Progenitor cell of endocrine pancreas (in vitro differentiated cells): ENCODE measurements at regions not wholly inside any gene's neighbourhood (a gene's known extent, or its start where the extent isn't known, plus 50 kb on each side); places are given as distances from the start of the nearest gene placed in this dataset.

Experiments used
- DNase-seq: peaks from one replicate; pipeline ENCODE4 v3.0.0; 2021; ENCODE audit warnings: low spot score; ENCODE audit not compliant: unreplicated experiment
- H3K27ac Mint-ChIP-seq: 2 replicates; pipeline ENCODE4 v1.8.0; 2021; ENCODE audit warnings: mild to moderate bottlenecking, moderate library complexity, mixed read lengths
- H3K27me3 Mint-ChIP-seq: 2 replicates; pipeline ENCODE4 v1.8.0; 2021; ENCODE audit warnings: mixed read lengths
- H3K36me3 Mint-ChIP-seq: 2 replicates; pipeline ENCODE4 v1.8.0; 2022; ENCODE audit warnings: mixed read lengths; ENCODE audit not compliant: insufficient read depth
- H3K4me1 Mint-ChIP-seq: 2 replicates; pipeline ENCODE4 v1.8.0; 2021; ENCODE audit warnings: low read depth, mixed read lengths
- H3K4me3 Mint-ChIP-seq: 2 replicates; pipeline ENCODE4 v1.8.0; 2021; ENCODE audit warnings: low read depth, mild to moderate bottlenecking, moderate library complexity, mixed read lengths
- H3K9me3 Mint-ChIP-seq: 2 replicates; pipeline ENCODE4 v1.8.0; 2021; ENCODE audit warnings: low read depth, mixed read lengths
- TF ChIP-seq, protein P1 (sequence below): fragments of 200-600 bp; sonication (generic); IDR thresholded peaks from one replicate; pipeline ENCODE4 v1.5.0; 2021; ENCODE audit warnings: antibody characterized with exemption, mild to moderate bottlenecking; ENCODE audit not compliant: unreplicated experiment

DNA sequence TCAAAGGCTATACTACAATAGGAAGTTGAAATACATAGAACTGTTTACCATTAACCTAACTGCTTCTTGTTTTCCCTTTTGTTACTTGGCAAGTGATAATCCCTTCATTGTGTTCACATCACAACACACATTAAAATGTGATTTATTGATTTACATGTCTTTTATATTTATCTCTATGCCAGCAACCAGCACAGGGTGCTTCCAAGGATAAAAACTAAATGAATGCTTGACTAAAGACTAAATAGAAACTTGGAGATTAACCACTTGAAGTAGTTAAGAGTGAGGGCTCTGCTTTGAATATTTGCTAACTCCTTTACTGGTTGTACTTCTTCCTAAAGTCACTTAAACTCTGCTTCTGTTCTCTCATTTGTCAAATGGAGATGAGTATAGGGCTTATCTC lies 1730.6 kb downstream of the EFNA5 start:
- no peak for DNase-seq
- TF ChIP-seq, protein P1, sequence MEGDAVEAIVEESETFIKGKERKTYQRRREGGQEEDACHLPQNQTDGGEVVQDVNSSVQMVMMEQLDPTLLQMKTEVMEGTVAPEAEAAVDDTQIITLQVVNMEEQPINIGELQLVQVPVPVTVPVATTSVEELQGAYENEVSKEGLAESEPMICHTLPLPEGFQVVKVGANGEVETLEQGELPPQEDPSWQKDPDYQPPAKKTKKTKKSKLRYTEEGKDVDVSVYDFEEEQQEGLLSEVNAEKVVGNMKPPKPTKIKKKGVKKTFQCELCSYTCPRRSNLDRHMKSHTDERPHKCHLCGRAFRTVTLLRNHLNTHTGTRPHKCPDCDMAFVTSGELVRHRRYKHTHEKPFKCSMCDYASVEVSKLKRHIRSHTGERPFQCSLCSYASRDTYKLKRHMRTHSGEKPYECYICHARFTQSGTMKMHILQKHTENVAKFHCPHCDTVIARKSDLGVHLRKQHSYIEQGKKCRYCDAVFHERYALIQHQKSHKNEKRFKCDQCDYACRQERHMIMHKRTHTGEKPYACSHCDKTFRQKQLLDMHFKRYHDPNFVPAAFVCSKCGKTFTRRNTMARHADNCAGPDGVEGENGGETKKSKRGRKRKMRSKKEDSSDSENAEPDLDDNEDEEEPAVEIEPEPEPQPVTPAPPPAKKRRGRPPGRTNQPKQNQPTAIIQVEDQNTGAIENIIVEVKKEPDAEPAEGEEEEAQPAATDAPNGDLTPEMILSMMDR = no peak
- peaks cover 5% of the 10 kb centered on the region for H3K4me1 Mint-ChIP-seq

DNA sequence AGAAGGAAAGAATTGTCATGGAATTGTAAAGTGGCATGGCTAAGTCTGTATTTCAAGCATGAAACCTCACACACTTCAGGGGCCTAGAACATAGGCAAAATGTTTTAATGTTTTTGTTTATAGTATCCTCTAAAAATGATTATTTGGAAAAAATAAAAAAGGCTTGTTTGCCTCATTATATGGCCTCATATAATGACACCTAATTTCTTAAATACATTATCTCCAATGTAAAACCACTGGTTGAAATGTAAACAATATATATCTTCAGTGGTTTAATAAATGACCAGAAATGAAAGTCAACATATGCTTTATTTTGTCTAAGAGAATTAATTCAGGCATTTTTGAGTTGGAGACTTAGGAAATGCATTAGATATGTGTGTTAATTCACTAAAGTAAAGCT lies 1736.6 kb downstream of the EFNA5 start:
- Mint-ChIP-seq H3K9me3 (peaks cover 16% of the 10 kb centered on the region), H3K4me1 (no peaks in the 10 kb centered on the region), H3K4me3 (no peak overlapping the region), H3K27me3 (no peaks in the 10 kb centered on the region), H3K36me3 (peaks cover 4% of the 10 kb centered on the region), H3K27ac (no peak overlapping the region)
- DNase-seq = no peak
- TF ChIP-seq, protein P1 = no peak

More for the DNA sequence above, 1730.6 kb downstream of the EFNA5 start:
- H3K9me3 Mint-ChIP-seq = peaks cover 16% of the 10 kb centered on the region
- no peak overlapping the region for H3K4me3 Mint-ChIP-seq
- no peak overlapping the region for H3K27ac Mint-ChIP-seq
- peaks cover 4% of the 10 kb centered on the region for H3K36me3 Mint-ChIP-seq
- no peaks in the 10 kb centered on the region for H3K27me3 Mint-ChIP-seq

DNA sequence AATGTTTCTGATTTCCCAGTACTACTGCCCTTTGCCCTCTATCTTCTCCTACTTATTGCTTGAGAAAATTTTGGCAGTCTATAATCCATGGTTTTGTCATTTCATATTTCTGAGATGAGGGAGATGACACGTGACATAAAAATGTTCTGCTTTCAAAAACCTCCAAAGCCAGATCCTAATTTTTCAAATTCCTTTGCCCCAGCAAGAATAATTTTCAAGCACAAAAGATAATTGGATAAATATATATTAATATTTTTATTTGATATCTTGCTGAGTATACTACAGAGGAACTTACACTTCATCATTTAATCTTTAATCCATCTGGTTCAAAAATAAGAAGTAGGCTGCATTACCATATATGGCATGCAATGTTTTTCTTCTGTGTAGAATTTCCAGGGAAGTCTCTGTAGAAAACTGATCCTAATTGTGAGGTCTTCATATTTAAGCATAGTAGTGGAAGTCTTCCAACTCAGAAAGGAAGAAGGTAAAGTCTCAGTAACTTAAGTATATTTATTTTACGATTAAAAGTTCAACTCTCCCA lies 1738.8 kb downstream of the EFNA5 start:
- TF ChIP-seq, protein P1 = no peak
- no peaks in the 10 kb centered on the region for H3K4me1 Mint-ChIP-seq

DNA sequence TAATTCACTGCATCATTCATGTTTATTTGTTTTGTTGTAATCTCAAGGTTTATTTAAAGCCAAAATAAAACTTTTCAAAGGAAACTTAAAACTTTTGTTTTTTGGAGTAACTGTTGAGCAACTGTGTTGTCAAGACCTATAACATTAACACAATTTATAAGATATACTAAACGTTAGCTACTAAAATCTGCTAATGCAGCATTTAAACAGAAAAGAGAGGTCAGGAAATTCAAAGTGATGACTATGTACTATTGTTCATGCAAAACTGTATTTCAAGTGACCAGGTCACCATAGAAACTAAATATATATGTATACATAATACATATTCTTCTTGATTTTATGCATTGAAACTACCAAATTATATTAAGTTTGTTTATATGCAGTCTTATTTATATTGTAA lies 1740.9 kb downstream of the EFNA5 start:
- H3K27me3 Mint-ChIP-seq = no peaks in the 10 kb centered on the region
- no peak overlapping the region for H3K4me3 Mint-ChIP-seq
- TF ChIP-seq, protein P1 = no peak
- no peak overlapping the region for H3K27ac Mint-ChIP-seq
- H3K4me1 Mint-ChIP-seq = no peaks in the 10 kb centered on the region
- no peak for DNase-seq
- H3K9me3 Mint-ChIP-seq = no peaks in the 10 kb centered on the region
- H3K36me3 Mint-ChIP-seq = no peaks in the 10 kb centered on the region

More for the DNA sequence above, 1738.8 kb downstream of the EFNA5 start:
- no peaks in the 10 kb centered on the region for H3K36me3 Mint-ChIP-seq
- H3K9me3 Mint-ChIP-seq = no peaks in the 10 kb centered on the region
- H3K27ac Mint-ChIP-seq = no peak overlapping the region
- no peak overlapping the region for H3K4me3 Mint-ChIP-seq
- DNase-seq = no peak
- H3K27me3 Mint-ChIP-seq = no peaks in the 10 kb centered on the region

DNA sequence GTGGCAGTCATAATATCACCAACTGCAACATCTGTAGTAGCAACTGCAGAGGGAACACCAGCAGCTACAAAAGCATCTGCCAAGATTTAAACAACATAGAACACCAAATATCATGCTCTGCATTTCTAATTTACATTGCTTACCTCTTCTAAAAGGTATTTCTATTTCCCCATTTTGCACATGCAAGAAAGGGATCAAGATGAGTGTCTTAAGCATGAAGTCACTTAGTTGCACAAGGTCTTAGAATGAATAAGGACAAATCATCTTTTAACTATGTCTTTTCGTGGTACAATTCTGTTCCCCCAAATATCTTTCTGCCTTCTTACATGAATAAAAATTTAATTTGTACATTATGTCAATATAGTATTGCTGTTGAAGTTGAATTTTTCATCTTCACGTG lies 1746.4 kb downstream of the EFNA5 start:
- Mint-ChIP-seq H3K27me3 (no peaks in the 10 kb centered on the region), H3K9me3 (no peaks in the 10 kb centered on the region), H3K4me3 (no peak overlapping the region), H3K27ac (no peak overlapping the region), H3K36me3 (no peaks in the 10 kb centered on the region), H3K4me1 (no peaks in the 10 kb centered on the region)
- TF ChIP-seq, protein P1 = no peak
- DNase-seq = no peak
